NCI-H524 (cell line): ENCODE measurements at regions not wholly inside any gene's neighbourhood (a gene's known extent, or its start where the extent isn't known, plus 50 kb on each side); places are given as distances from the start of the nearest gene placed in this dataset.

ENCODE experiments used
- DNase-seq, 2 experiments: peaks; one replicate each; lab custom pipeline; 2025; lab: John Stamatoyannopoulos, UW

DNA sequence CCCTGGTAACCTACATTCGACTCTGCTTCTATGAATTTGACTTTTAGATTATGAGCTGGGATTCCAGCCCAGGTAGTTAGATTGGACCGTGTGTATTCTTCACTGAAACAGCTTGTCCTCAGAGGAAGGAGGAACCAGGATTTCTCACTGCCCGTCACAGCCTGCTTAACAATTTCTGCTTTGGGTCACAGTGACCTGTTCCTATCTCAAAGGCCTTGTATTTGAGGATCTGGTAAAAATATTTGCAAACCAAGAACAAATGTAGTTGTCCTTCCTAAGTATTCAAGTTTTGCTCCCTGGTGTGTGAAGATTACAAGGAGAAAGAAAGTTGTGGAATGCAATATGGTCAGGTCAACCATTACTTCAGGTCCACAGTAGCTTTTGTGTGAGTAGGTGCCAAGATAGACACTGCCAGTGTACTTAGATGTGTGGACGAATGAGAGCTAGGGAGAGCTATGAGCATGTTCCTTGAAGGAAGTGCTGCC is 55.1 kb downstream of the KIF4B start:
- DNase-seq: no peak

DNA sequence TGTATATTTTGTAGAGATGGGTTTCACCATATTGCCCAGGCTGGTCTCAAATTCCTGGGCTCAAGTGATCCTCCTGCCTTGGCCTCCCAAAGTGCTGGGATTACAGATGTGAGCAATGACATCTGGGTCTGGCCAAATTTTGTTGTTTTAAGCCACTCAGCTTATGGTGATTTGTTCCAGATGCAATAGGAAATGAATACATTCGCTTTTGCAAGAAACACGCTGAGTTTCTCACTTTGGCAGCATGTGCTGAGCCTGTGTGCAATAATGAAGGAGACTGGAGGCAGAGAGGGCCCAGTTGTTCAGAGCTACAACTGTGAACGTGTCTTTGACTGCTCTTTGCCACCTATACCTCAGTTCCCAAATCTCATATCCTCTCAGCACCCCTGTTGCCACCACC is 56.4 kb downstream of the KIF4B start:
- DNase-seq: no peak

DNA sequence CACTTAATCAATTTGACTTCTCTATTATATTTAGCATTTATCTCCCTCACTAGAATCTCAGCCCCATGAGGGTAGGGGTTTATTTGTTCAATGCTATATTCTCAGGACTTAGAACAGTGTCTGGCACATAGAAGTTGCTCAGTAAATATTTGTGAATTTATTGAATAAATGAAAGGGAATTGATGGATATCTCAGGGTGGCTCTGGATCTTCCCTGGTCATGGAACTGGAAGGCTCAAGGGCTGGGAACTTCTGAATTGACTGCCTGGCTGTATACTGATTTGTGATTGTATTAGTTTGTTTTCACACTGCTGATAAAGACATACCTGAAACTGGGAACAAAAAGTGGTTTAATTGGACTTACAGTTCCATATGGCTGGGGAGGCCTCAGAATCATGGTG is 57.2 kb downstream of the KIF4B start:
- DNase-seq: no peak

DNA sequence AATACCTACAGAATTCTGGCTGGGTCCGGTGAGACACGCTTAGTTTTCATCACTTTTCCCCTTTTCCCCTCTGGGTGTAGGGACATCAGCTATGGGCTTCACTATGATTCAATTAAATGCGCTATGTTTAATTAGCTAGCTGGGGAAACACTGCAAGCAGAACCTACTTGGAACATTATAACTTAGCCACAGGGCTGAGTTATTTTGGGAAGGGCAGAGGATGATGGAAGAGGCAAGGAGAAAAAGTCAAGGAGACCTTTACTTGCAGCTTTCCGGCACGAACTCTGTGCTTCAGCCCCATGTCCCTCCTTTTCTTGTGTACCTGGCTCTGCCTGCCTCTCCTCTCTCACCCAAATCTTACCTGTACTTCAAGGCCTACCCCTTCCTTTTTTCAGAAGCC is 62.8 kb downstream of the KIF4B start:
- DNase-seq: no peak

DNA sequence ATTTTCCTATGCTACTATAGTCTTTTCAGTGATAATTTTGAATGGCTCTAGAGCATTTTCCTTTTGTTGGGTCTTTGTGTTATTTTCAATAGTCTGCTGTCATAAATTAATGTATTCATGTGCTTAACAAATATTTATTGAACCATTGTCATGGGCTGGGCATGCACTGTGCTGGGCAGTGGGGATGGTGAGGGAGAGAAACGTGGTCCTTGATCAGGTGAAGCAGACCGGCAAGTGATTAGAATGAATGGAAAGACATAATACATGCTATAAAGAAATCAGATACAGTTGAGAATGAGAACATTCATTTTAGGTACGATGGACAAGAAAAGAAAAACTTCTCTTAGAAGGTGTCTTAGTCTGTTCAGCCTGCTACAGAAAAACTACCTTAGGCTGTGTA is 66.1 kb downstream of the KIF4B start:
- no peak for DNase-seq

DNA sequence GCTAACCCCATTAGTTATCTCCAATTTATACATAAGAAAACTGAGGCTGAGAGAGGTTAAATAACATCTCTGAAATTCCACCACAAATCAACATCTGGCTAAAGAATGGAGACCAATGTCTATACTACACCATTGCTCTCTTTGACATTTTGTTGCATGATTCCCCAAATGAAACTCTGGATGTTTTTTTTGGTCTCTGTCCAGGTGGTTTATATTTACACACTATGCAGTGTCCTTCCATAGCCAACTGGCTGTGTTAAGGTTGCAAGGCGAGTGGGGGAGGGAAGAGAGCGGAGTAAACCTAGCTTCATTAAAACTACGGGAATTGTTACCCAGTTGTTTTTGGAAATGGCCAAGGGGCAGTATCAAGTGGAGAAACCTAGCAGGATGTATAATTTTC is 67.2 kb downstream of the KIF4B start:
- no peak for DNase-seq

DNA sequence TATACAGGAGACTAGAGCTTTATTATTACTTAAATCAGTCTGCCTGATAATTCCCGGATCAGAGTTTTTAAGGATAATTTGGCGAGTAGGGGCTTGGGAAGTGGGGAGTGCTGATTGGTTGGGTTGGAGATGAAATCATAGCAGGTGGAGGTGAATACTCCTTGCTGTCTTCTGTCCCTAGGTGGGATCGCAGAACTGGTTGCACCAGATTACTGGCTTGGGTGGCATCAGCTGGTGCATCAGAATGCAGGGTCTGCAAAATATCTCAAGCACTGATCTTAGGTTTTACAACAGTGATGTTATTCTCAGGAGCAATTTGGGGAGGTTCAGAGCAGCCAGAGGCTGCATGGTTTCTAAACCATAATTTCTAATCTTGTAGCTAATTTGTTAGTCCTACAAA is 68.1 kb downstream of the KIF4B start:
- no peak for DNase-seq

DNA sequence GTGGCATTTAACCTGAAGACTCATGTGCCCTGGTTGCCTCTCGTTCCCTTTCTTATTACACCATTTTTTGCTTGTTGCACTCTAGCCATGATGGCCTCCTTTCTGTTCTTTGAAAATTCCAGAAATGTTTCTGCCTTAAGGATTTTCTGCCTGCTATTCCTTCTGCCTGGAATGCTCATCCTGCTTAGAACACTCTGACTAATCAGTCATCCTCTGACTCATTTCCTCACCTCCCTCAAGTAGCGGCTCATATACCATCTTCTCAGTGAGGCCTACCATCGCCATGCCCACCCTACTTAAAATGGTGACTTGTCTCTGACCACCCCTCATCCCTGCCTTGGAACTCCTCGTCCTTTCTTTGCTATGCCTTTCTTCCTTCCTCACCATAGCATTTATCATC is 68.8 kb downstream of the KIF4B start:
- no peak for DNase-seq

DNA sequence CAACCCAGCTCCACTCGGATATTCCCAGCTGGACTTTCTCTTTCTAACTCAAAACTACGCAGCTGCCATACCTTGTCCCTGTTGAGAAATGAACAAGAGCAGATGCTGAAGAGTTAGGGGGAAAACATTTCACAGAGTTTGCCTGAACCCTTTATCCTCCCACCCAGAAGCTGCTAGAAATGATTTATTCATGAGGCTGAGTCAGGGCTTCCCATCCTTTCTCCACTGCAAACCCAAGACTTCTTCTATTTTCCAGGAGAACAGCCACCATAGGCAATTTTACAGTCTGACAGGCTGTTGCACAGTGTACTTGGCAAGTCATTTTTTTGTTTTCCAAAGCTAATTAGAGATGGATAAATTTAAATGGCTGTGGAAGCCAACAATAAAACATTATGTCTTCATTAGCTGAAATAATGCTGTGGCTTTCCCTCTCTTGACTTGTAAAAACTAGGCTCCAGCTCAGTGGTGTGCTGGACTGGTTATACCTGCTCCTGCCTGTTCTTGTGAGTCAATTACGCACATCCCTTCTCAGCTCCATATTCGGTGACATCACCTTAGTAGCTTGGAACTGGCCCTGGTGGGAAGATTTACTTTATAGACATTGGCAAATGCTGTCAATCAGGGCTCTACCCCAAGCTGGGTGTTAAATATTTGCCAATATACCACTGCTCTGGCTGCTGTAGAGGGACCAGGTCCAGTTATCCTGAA is 71.9 kb downstream of the KIF4B start:
- DNase-seq: no peak

DNA sequence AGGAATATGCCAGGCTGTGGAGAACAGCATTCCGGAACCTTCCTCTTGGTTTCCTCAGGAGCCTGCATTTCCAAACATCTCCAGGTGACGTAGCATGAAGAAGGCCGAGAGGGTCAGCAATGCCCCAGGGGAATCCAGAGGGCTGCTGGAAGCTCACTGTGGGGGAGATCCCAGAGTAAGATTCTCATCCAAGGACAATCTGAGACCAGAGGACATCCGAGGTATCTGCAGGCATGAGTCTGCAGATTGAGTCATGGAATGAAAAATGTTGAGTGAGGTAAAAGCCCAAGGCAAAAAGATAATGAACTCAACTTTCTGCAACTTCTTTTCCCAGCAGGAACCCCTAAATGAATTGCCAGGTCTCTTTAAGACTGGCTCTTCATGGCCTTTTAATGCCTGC is 73.5 kb downstream of the KIF4B start:
- no peak for DNase-seq

DNA sequence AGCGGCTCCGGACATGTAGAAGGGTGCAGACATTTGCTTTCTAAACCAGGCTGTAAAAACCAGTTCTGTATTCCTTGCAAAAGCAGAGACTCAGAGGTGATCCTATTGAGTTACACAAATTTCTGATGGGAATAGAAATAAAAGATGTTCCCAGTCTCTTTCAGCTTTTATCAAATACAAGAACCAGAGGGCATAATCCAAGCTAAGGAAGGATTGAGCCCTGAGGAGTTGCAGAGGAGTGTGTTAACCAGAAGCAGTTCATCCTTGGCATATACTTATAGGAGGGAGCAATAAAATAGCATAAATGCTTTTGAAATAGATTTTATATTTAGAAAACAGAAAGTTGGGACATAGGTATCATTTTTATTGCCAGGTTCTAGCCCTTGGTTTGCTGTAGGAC is 75.3 kb downstream of the KIF4B start:
- no peak for DNase-seq

DNA sequence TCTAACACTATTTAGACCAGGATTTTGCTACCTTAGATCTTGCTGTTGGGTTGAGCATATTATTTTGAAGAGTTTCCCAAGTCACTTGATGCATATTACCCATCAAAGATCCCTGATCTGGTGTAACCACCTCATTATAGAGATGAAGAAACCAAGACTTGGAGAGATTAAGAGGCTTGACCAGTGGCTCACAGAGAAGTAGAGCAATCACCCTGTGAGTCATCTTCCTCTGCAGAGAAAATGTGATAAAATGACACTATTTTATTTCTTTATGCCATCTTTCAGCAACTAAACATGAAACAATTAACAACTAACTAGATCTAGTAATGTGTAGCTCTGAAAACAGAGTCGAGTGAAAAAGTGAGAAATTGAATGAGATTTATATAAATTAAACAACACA is 76.1 kb downstream of the KIF4B start:
- no peak for DNase-seq

DNA sequence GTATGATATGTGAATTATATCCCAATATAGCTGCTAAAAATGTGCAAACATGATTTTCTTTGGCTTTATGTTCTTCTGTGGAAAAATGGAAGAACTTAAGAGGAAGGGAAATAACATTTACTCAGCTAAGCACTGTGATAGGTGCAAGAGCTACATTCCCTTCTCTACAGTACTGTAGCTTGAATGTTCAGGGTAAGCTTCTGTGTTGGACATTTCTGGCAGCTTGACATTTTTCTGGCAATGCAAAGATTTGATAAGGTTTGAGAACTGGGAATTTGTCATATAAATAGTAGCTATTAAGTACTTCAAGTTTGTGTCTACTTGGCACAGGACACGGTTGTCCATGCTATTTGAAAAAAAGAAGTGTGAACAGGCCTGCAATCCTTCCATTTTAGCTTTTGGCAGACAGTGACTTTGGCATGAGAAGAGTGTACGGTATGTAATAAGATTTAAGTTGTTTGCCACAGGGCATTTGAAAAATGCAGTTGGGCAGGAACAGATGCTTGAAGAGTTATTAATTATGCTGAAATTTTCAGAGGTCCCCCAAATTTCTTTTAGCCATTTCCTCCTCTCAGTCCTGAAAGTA is 77.6 kb downstream of the KIF4B start:
- DNase-seq: no peak

DNA sequence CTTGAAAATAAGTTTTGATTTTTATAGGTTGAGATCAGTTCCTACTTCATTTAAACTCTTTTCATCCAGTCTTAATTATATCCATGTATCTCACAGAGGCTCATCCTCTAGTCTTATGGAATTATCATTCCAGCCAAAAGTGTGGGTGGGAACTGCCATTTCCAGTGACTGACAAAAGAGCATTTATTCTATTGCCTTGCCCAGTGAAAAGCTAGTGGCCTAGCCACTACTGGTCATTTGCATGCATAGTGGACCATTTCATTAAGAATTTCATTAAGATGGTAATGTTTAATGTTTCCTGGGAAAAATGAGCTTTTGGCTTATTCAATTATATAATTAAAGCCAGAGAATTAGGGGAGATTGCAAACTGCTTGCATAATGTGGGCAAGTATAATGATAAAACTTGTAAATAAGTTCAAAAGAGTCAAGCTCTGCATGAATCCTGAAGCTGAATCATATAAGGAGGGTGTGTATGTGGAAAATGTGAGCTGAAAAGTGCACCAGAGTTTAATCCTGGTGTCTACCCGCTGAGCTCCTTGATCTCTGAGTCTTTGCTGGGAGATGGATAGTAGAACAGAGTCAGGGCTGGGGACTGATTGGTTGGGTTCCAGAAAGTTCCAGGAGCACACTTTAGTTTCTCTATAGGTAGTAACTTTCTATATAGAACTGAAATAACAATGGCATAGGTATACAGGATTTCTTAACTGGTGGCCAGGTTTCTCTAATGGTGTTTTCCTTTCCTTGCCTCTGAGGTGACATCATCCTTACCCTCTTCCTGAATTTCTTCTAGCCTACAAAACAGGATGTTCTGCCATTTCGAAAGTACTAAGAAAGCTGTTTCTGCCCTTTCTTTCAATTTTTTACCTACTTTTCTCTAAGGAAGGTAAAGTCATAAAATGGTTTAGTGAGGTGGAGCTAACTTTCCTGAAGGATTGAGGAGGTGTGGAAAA is 78.5 kb downstream of the KIF4B start:
- DNase-seq: no peak

DNA sequence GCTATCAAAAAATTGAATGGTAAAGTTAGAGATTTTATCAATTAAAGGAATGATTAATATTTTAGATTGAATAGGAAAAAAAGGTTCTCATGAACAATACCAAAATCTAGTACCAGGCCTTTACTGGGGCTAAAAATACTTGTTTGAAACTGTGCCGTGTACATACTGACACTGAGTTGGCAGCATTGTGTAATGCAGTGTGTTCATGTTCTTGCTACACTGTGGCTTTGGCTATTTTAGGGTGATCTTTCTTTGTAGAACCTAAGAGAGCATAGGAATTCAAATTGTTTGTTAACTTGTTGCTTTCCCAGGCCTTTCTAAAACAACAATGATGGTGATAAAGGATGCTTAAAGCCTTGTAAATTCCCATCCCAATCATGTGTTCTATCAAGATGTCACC is 80.9 kb downstream of the KIF4B start:
- DNase-seq: no peak

DNA sequence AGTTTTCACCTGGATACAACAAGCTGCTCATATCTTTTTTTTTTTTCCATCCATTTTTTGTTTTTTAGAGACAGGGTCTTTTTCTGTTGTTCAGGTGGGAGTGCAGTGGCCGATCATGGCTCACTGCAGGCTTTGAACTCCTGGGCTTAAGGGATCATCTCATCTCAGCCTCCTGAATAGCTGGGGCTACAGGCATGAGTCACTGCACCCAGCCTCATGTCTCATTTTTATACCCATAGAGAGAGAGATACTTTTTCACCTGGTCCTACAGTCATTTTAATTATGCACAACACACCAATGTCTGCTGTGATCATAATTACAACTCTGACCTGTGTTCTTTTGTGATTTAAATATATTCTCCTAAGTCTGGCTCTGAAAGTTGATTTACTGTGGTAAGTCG is 84.4 kb downstream of the KIF4B start:
- no peak for DNase-seq

DNA sequence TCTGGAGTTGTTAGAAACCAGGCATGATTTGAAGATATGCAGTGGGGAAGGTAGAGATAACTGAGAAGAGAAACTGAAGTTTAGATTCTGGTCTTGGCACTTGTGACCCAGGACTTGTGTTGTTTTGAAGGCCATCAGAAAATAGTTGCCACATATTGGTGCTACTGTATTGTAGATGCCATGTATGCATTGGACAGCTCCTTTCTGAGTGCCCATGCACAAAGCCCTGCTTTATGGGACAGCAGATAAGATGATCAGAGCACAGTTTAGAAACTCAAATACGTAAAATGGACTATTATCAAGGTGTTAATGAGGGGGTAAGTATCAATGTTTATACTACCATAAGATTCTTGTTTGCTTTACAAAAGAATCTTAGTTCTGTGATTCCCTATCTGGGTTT is 84.9 kb downstream of the KIF4B start:
- DNase-seq: no peak

DNA sequence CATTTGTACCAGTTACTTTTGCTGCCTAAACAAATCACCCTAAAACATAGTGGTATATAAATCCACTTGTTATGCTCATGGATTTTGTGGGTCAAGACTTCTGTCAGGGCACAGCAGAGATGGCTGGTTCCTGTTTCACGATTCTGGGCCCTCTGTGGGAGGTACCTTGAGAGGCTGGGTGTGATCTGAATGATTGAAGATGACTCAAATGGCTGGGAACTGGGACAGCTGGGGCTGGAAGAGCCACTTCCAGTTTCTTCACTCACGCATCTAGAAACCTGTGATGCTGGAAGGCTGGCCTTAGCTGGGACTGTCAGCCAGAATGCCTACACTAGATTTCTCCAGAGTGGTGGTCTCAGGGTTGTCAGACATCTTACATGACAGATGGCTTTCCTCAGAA is 88.1 kb downstream of the KIF4B start:
- peak in 1 of 2 experiments; percentile 1 for DNase-seq

DNA sequence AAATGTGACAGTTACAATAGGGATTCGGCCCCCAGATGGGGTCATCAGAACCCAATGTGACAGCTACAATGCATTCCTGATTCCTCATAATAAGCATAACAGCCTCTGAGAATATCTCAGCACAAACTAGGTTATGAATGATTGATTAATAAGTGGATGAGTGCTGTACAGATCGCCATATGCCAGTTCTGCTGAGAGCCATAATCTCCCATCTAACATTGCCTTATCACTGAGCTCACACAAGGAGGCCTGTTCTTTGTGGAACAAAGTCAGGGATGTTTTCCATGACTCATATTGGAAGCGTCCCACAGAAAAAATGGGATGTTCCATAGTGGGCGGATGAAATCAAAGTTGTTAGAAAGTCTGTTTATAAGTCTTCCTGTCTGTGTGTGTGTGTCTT is 89.6 kb downstream of the KIF4B start:
- DNase-seq: peak; percentile 12 to 86

DNA sequence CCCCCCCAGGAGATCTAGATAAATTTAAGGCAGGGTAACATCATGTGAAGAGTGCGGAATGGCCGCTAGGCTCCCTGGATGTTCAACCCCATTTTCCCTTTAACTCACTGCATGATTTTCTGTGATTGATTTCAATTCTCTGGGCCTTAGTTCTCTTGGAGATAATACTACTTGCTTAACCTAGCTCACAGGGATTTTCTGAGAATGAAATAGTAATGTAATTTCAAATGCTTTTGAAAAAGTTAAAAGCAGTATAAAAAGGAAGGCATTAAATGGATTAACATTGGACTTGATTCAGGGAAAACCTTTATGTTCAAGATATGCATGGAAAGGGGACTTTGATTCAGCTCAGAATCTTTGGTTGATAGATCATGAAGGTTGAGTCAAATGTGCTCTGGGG is 90.9 kb downstream of the KIF4B start:
- no peak for DNase-seq

DNA sequence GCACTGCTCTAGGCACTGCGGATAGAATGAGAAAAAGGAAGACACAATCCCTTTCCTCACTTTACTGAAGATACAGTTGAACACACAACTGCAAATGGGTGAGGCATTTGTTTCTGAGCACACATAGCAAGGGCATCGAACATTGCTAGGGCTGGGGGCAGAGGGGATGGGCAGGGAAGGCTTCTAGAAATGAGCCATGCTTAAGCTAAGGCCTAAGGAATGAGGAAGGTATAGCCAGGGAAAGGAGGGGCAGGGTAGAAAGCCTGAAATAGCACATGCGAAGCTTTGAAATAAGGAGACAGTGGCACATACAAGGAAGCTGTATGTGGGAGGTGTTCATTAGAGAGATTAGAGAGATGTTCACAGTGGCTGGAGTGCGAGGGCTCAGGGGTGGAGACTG is 92.7 kb downstream of the KIF4B start:
- no peak for DNase-seq

DNA sequence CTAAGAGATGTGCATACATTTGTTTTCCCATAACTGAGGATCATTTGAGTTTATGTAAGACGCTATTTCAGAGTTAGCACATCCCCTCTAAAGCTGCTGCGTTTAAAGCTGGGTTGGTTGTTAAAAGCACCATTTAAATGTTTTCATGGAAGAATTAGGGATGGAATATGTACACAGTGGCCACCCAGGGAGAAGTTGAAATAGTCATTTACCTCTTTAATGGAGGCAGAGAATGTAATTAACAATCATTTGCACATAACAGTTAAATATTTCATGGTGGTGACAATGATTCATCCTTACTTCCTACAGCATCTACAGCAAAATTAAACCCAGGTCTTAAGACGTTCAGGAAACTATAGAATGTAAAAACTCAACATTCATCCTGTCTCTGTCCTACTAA is 100.3 kb downstream of the KIF4B start:
- DNase-seq: no peak

DNA sequence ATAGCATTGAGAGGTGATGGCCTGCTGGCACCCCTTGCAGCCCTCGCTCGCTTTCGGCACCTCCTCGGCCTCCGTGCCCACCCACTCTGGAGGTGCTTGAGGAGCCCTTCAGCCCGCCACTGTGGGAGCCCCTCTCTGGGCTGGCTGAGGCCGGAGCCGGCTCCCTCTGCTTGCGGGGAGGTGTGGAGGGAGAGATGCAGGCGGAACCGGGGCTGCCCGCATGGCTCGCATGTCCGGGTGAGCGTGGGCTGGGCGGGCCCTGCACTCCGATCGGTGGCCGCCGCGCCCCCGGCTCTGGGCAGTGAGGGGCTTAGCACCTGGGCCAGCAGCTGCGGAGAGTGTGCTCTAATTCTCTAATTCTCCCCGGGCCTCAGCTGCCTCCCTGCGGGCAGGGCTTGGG is 101.1 kb downstream of the KIF4B start:
- DNase-seq: no peak
